HepG2 (cell line): ENCODE measurements at regions not wholly inside any gene's neighbourhood (a gene's known extent, or its start where the extent isn't known, plus 50 kb on each side); places are given as distances from the start of the nearest gene placed in this dataset.

ENCODE experiments used
- ATAC-seq: fragments of 200-7000 bp; cut with Tn5 transposase; 3 replicates; pipeline ENCODE4 v1.9.1; 2020; ENCODE audit warnings: mild to moderate bottlenecking, moderate library complexity
- BruUV-seq: library from RNA; stranded (reverse); fragments of 400-500 nt; replicated peaks from 2 replicates; lab custom pipeline; 2021; lab: Mats Ljungman, UMichigan
- CTCF ChIA-PET: fragments of 300-600 bp; formaldehyde crosslinking; extraction: SDS; loops from one replicate; lab custom pipeline; 2021; ENCODE audit warnings: low total read pairs, inconsistent platforms, low intra/inter-chr PET ratio; lab: Yijun Ruan, JAX
- POLR2A ChIA-PET: fragments of 350-600 bp; sonication (Branson Sonifier 250); formaldehyde crosslinking; loops from one replicate; lab custom pipeline; 2020; ENCODE audit warnings: antibody characterized with exemption, inconsistent platforms; lab: Yijun Ruan, JAX
- DNase-seq: peaks from one replicate; pipeline ENCODE4 v3.0.0-alpha.2; 2015; ENCODE audit warnings: low spot score
- FAIRE-seq: peaks from 3 replicates; lab custom pipeline; 2011; peaks lifted over from hg19 to GRCh38; lab: Jason Lieb, UNC
- H2AFZ ChIP-seq: one replicate; pipeline ENCODE4 v1.6.1; 2011; ENCODE audit warnings: low read length, inconsistent platforms
- H3K27ac ChIP-seq: fragments of 300-600 bp; 3 replicates; pipeline ENCODE4 v1.8.0; 2011; ENCODE audit warnings: mixed run types, mild to moderate bottlenecking, mixed read lengths, low read length, inconsistent platforms; ENCODE audit not compliant: insufficient read depth; ENCODE audit errors: extremely low read length
- H3K27me3 ChIP-seq, 2 experiments: fragments of 200-600 bp in 1 of 2; 2 replicates in 1 of 2; 3 replicates in 1 of 2; pipeline versions ENCODE4 v1.6.0 to v1.8.0; 2011; ENCODE audit warnings: low read length in 2 of 2, mild to moderate bottlenecking in 2 of 2, moderate library complexity in 2 of 2, inconsistent platforms in 1 of 2; ENCODE audit not compliant: insufficient read depth in 2 of 2, control insufficient read depth in 1 of 2
- H3K36me3 ChIP-seq, 2 experiments: fragments of 200-600 bp in 1 of 2; replicated peaks in 1 of 2; 2 replicates in 1 of 2; 3 replicates in 1 of 2; pipeline versions ENCODE4 v1.5.1 to v1.8.0; 2011; ENCODE audit warnings: low read length in 2 of 2, inconsistent platforms in 1 of 2; ENCODE audit not compliant: insufficient read depth in 2 of 2, control insufficient read depth in 1 of 2
- H3K4me1 ChIP-seq: 2 replicates; pipeline ENCODE4 v1.5.1; 2012; ENCODE audit warnings: low read length, inconsistent platforms; ENCODE audit not compliant: insufficient read depth
- H3K4me2 ChIP-seq: 2 replicates; pipeline ENCODE4 v1.6.0; 2011; ENCODE audit warnings: low read depth, low read length, inconsistent platforms
- H3K4me3 ChIP-seq, 3 experiments: fragments of 200-600 bp in 1 of 3; sonication (generic), shearing (Covaris generic) in 1 of 3; replicated peaks in 1 of 3; 2 replicates each; pipeline ENCODE4 v1.5.1; 2011 to 2016; ENCODE audit warnings: low read length in 3 of 3, inconsistent platforms in 2 of 3, low read depth in 2 of 3, mild to moderate bottlenecking in 2 of 3, control low read depth in 1 of 3, mixed read lengths in 1 of 3; ENCODE audit not compliant: insufficient read depth in 1 of 3
- H3K79me2 ChIP-seq: one replicate; pipeline ENCODE4 v1.6.1; 2011; ENCODE audit warnings: low read length, inconsistent platforms; ENCODE audit not compliant: insufficient read depth
- H3K9ac ChIP-seq: 2 replicates; pipeline ENCODE4 v1.6.0; 2011; ENCODE audit warnings: mild to moderate bottlenecking, low read depth, low read length, inconsistent platforms; ENCODE audit not compliant: insufficient read depth
- H3K9me3 ChIP-seq: 2 replicates; pipeline ENCODE4 v1.5.1; 2012; ENCODE audit warnings: mild to moderate bottlenecking, low read length
- H4K20me1 ChIP-seq: 2 replicates; pipeline ENCODE4 v1.6.0; 2011; ENCODE audit warnings: inconsistent platforms, mild to moderate bottlenecking, low read length, moderate library complexity; ENCODE audit not compliant: insufficient read depth
- CBFB ChIP-seq: sonication (generic); formaldehyde crosslinking; IDR thresholded peaks from 2 replicates; pipeline ENCODE4 v1.4.0; 2020; ENCODE audit warnings: missing genetic modification reagents
- FOXJ3 ChIP-seq: sonication (generic); formaldehyde crosslinking; IDR thresholded peaks from 2 replicates; pipeline ENCODE4 v1.4.0; 2020; ENCODE audit warnings: missing genetic modification reagents, mild to moderate bottlenecking, borderline replicate concordance
- IKZF1 ChIP-seq: fragments of 450-650 bp; IDR thresholded peaks from 2 replicates; pipeline ENCODE4 v1.7.1; 2016
- NFRKB ChIP-seq: fragments of 450-650 bp; IDR thresholded peaks from 2 replicates; pipeline ENCODE4 v1.6.1; 2017
- RXRB ChIP-seq: IDR thresholded peaks from 2 replicates; pipeline ENCODE4 v1.6.1; 2016; ENCODE audit warnings: borderline replicate concordance, missing genetic modification reagents, missing compliant biosample characterization
- ZNF264 ChIP-seq: sonication (generic); formaldehyde crosslinking; IDR thresholded peaks from 2 replicates; pipeline ENCODE4 v1.4.0; 2020; ENCODE audit warnings: missing genetic modification reagents
- ZNF335 ChIP-seq: sonication (generic); formaldehyde crosslinking; IDR thresholded peaks from 2 replicates; pipeline ENCODE4 v1.4.0; 2020; ENCODE audit warnings: missing genetic modification reagents
- ZNF546 ChIP-seq: sonication (generic); formaldehyde crosslinking; conservative IDR thresholded peaks from 2 replicates; pipeline ENCODE4 v1.8.1; 2023; ENCODE audit warnings: mild to moderate bottlenecking, missing genetic modification reagents
- ZNF839 ChIP-seq: sonication (generic); formaldehyde crosslinking; IDR thresholded peaks from 2 replicates; pipeline ENCODE4 v1.4.0; 2020; ENCODE audit warnings: missing genetic modification reagents, mild to moderate bottlenecking, borderline replicate concordance
- ZNF850 ChIP-seq: sonication (generic); formaldehyde crosslinking; conservative IDR thresholded peaks from 2 replicates; pipeline ENCODE4 v1.9.0; 2021; ENCODE audit warnings: mild to moderate bottlenecking, missing genetic modification reagents
- WGBS: methylation state at CpG from one replicate; pipeline ENCODE4 v1.1.6; 2017; ENCODE audit warnings: low lambda C conversion rate; 5-methylcytosine and 5-hydroxymethylcytosine counted together
- in situ Hi-C: cut with HindIII; loops from 2 replicates; pipeline ENCODE4 v1.10.0; 2017; ENCODE audit warnings: low pct_unique_long_range_greater_than_20kb; ENCODE audit not compliant: extremely low pct_ligation_motif_present
- intact Hi-C: fragments of 100-400 bp; cut with micrococcal nuclease; formaldehyde crosslinking; loops from one replicate; pipeline ENCODE4 v1.10.0; 2022; ENCODE audit not compliant: unreplicated experiment
- TF ChIP-seq, protein P1 (sequence below): sonication (generic); formaldehyde crosslinking; IDR thresholded peaks from 2 replicates; pipeline ENCODE4 v1.4.0; 2020; ENCODE audit warnings: missing genetic modification reagents
- TF ChIP-seq, protein P2 (sequence below): sonication (generic); formaldehyde crosslinking; IDR thresholded peaks from 2 replicates; pipeline ENCODE4 v1.5.0; 2020; ENCODE audit warnings: mild to moderate bottlenecking, missing genetic modification reagents
- TF ChIP-seq, protein P3 (sequence below): fragments of 450-650 bp; IDR thresholded peaks from 2 replicates; pipeline ENCODE4 v1.6.1; 2017; ENCODE audit warnings: mild to moderate bottlenecking

DNA sequence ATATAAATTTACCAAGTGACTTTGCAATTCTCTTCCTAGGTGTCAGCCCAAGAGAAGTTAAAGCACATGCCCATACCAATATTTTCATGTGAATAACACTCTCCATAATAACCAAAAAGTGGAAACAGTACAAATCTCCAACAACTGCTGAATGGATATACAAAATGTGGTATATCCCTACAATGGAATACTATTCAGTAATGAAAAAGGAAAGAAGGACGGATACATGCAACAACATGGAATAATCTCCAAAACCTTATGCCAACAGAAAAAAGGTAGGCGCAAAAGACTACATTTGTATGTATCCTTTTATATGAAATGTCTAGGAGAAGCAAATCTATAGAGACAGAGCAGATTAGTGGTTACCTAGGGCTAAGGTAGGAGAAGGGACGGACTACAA lies 487.7 kb upstream of the ID4 start (continued):
- TF ChIP-seq NFRKB (no peak), FOXJ3 (CRISPR knock-in tag) (no peak), ZNF264 (CRISPR knock-in tag) (no peak), ZNF850 (CRISPR knock-in tag) (no peak)

DNA sequence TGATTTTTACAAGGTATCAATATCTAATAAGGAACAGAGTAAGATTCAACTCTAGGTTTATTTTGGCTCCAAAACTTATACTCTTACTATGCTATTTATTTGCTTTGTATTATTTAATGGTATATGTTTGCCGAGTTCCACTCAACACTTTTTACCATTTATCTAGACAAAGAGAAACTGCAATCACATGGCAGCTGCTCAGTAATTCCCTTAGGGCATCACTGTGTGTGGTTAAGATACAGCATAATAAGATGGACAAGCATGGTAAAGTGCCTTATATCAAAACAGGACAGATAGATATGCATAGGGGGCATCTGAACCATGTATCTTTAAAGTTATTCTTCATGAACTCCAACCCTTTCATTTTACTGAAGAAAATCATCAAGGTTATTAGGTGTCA lies 483.0 kb upstream of the ID4 start:
- ChIA-PET CTCF (no interaction called here), POLR2A (no interaction called here)
- Histone ChIP-seq H3K9ac (no peak overlapping the region), H2AFZ (no peak overlapping the region), H3K4me1 (no peaks in the 10 kb centered on the region), H3K27me3 (no peaks in the 10 kb centered on the region), H3K27ac (no peak overlapping the region), H3K9me3 (peaks cover 59% of the 10 kb centered on the region), H3K79me2 (no peaks in the 10 kb centered on the region), H3K4me3 (no peak overlapping the region), H3K4me2 (no peak overlapping the region), H3K36me3 (no peaks in the 10 kb centered on the region), H4K20me1 (no peaks in the 10 kb centered on the region)
- WGBS: 0% methylated on average over 1 of the region's 1 CpG
- DNase-seq (no peak), ATAC-seq (no peak), FAIRE-seq (no peak)
- no TSS peak for BruUV-seq
- in situ Hi-C loops (no loop called here), intact Hi-C loops (no loop called here)
- TF ChIP-seq, protein P1, sequence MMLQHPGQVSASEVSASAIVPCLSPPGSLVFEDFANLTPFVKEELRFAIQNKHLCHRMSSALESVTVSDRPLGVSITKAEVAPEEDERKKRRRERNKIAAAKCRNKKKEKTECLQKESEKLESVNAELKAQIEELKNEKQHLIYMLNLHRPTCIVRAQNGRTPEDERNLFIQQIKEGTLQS (CRISPR knock-in tag): no peak
- TF ChIP-seq, protein P2, sequence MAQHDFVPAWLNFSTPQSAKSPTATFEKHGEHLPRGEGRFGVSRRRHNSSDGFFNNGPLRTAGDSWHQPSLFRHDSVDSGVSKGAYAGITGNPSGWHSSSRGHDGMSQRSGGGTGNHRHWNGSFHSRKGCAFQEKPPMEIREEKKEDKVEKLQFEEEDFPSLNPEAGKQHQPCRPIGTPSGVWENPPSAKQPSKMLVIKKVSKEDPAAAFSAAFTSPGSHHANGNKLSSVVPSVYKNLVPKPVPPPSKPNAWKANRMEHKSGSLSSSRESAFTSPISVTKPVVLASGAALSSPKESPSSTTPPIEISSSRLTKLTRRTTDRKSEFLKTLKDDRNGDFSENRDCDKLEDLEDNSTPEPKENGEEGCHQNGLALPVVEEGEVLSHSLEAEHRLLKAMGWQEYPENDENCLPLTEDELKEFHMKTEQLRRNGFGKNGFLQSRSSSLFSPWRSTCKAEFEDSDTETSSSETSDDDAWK (CRISPR knock-in tag): no peak
- TF ChIP-seq ZNF839: no peak
- TF ChIP-seq RXRB (CRISPR knock-in tag): no peak
- TF ChIP-seq ZNF335 (CRISPR knock-in tag): no peak
- no peak for TF ChIP-seq ZNF546 (CRISPR knock-in tag)
- TF ChIP-seq, protein P3, sequence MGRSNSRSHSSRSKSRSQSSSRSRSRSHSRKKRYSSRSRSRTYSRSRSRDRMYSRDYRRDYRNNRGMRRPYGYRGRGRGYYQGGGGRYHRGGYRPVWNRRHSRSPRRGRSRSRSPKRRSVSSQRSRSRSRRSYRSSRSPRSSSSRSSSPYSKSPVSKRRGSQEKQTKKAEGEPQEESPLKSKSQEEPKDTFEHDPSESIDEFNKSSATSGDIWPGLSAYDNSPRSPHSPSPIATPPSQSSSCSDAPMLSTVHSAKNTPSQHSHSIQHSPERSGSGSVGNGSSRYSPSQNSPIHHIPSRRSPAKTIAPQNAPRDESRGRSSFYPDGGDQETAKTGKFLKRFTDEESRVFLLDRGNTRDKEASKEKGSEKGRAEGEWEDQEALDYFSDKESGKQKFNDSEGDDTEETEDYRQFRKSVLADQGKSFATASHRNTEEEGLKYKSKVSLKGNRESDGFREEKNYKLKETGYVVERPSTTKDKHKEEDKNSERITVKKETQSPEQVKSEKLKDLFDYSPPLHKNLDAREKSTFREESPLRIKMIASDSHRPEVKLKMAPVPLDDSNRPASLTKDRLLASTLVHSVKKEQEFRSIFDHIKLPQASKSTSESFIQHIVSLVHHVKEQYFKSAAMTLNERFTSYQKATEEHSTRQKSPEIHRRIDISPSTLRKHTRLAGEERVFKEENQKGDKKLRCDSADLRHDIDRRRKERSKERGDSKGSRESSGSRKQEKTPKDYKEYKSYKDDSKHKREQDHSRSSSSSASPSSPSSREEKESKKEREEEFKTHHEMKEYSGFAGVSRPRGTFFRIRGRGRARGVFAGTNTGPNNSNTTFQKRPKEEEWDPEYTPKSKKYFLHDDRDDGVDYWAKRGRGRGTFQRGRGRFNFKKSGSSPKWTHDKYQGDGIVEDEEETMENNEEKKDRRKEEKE: no peak
- TF ChIP-seq CBFB (CRISPR knock-in tag): no peak
- TF ChIP-seq IKZF1: no peak
